Iris pigment epithelial cell (primary cell): ENCODE measurements at regions not wholly inside any gene's neighbourhood (a gene's known extent, or its start where the extent isn't known, plus 50 kb on each side); places are given as distances from the start of the nearest gene placed in this dataset.

ENCODE experiments used
- DNase-seq: peaks from one replicate; pipeline ENCODE4 v3.0.0-alpha.2; 2011; ENCODE audit warnings: low read depth

DNA sequence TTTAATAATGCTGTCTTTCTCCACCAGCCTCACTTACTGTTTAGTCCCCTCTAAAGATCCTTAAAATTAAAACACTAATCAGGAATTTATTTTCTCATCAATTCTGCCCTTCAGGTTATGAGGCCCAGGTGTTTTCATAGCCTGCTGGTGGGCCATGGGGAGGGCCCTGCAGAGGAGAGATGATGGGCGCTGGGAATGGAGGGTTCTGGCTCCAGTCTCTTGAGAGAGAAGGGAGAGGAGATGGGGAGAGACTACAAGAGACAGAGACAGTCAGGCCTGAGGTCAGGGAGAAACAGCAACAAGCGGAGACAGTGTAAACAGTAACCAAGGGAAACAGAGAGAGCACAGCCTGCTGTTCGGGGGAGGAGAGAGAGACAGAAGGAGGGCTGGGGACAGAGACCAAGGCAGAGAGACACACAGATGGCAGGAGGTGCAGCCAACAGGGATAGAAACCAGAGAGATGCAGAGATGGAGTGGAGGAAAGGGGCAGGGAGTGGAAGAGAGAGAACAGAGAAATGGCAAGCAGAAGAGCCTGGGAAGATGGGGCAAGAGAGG lies 187.3 kb upstream of the SYT13 start:
- no peak for DNase-seq

DNA sequence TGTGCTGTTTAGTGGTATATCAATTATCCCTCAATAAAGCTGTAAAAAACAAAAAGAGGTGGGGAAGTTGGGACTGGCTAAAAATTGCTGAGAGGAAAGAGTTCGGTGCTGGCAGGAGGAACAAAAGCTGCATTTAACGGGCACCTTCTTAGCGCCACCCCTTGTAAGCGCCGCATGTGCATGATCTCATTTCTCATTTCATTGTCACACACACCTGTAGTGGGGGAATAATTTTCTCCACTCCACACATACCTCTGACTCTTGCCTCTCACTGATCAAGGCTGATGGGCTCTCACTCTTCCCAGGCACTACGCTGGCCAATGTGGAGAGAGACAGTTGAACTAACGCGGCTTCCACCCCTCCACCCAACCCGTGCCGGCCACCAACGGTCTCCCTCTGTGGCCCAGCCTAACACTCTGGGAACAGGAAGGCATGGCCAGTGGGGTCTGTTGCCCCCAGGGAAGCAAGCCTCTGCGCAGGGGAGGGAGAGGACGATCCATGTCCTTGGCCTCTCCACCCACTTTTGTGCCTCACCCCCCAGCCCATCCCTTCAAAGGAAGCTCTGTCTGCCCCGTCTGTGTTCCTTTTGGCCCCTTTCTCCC lies 186.7 kb upstream of the SYT13 start:
- DNase-seq, result no peak

DNA sequence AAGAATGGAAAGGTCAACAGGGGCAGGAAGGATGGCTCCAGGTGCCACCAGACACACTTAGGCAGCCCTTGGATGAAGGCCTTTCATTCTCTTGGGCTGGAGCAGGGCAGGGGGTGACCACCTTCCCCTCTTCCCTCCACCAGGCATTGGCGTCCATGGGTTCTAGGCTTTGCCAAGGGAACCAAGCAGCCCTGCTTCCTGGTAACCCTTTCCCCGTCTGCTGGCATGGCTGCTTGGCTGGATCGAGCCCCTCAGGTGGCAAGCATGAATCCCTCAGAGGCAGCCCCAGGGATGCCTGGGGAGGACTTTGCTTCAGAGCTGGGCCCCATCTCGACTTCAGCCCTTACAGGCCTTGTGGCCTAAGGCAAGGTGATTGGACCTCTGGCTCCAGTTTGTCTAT lies 185.1 kb upstream of the SYT13 start:
- no peak for DNase-seq

DNA sequence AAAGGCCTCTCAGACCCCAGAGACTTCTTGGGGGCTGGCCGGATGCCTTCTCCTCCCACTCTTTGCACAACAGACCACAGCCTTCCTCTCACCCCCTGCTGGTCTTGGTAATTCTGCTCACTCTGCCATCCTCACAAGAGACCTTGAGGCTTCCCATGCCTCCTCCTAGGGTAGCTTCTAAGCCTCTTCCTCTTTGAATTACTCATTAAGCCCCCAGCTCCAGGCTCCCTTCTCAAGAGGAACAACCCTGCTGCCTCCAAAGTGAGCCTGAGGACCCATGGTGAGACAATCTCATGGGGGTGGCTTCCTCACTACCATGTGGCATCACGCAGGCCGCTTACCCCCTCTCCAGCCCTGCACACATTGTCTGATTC lies 184.6 kb upstream of the SYT13 start:
- no peak for DNase-seq

DNA sequence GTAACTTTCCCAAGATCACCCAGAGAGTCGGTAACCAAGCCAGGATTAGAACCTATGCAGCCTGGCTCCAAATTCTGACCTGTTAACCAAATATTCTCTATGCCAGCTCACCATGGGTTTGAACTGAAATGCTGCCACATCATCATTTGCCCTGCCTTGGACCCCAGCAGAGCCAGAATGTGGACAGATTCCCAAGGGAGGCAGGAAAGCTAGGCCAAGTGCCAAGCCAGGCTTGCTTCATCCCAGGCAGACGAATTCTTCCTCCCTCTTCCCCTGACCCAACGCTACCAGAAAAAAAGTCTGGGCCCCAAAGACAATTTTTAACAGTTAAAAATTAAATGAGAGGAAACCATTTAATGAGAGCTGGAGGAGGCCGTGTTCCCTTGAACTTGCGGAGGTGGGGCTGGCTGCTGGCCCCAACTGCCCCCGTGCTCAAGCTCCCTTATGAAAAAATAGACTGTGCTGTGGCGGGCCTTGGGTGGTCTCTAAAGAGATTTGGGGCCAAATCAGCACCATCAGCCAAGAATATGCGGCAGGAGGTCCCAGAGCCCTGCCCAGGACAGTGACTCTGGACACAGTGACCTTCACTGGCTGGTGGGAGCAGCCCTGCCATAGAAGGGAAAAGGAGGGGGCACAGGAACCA lies 184.1 kb upstream of the SYT13 start:
- peak; percentile 2 for DNase-seq

DNA sequence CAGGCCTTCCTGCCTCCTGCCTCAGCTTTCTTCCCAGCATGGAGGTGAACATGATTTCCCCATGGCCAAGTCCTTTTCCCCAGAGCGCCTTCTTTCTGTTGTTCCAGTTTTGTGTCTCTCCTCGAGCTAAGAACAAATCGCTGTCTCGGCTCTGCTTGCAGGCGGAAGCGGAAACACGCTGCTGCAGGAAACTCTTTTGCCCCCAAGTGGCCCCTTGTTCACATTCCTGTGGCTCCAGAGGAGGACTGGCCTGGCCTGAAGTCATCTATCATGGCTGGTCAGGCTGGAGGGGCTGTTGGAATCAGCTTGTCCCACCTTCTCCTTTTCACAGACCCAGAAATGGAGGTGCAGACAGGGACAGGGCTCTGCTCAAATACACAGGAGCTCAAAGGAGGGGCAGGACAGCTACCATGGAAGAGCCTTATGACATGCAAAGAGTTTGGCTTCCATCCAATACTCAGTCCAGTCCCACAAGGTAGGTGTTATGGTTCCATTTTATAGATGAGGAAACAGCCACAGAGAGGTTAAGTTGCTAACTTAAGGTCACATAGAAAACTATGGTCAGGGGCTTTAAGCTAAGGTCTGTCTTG lies 182.2 kb upstream of the SYT13 start:
- DNase-seq, result peak; percentile 56

DNA sequence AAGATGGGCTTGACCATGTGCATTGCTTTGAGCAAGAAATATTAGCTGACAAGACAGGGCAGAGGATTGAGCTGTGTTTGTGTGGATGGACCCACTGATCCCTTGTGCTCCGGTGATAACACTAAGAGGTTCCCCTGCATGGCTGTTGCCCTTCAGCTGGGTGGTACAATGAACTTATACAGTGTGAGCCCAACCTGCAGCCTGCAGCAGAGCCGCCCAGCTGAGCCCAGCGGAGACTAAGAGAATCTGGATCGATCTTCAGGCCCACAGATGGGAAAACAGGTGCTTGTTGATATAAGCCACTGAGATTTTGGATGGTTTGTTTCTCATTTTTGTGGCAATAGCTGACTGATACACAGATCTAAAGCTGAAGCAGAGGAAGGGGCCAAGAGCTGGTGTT lies 177.4 kb upstream of the SYT13 start:
- DNase-seq, result no peak

DNA sequence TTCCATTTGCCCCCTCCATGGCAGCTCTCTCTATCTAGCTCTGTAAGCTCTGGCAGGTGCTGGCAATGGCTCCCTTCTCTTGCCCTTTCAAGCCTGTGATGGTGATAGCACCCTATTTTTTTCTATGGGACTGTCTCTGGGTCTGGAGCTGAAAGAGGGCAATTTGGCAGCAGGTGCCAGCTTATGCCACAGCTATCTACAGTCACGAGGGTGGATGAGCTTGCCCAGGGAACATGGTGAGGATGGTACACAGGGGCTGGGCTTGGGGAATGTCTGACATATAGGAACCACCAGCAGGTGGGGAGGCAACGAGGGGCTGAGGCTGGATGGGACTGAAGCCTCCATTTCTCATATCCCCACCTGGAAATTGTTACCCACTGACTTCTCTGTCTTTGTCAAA lies 175.4 kb upstream of the SYT13 start:
- no peak for DNase-seq

DNA sequence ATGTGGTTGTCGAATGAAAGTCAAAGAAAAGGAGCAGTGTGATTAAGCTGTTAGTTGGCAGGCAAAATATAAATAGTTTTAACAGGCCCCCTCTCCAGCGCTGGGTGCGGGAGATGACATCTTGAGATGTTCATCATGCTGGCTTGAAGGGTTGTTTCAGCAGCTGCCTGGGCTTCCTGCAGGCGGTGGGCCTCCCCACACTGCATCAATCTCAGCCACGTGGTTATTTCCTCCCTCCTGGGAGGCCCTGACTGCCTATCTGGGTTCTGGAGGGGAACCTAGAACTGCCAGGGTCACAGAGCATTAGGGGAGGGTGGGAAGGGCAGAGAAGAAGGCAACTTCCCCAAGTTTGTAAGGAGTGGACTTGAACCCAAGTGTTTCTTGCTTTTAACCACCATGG lies 173.3 kb upstream of the SYT13 start:
- DNase-seq, result no peak

DNA sequence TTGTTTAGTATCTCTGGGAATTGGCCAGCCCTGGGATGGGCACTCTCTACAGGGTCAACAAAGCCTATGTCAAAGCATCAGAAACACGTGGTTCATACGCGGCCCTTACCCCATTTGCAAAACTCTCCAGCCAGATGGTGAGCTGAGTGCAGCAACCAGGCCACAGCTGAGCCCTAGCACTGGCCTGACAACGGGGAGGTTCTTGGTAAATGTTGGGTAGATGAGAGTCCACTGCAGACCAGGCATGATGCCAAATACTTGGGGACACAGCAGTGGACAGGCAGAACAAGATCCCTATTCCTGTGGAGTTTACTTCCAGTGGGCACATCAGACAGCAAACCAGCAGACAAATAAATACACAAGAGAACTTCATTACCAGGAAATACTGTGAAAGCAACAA lies 172.1 kb upstream of the SYT13 start:
- DNase-seq, result no peak

DNA sequence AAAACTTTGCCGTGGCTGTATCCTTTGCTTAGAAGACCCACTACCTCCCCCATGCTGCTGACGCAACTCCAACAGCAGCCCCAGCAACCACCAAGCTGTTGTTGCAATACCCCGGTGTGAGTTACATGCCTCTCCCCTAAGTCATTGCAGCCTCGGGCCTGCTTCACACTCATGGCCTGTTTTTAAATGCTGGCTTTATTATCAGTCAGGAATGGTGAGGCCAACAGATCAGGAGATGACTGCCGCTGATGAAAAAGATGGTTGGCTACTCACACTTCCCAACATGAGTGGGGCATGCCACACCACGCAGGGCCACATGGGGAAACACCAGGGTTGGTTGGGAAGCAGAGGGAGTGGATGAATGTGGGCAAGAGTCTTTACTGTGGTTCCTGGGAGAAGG lies 171.5 kb upstream of the SYT13 start:
- DNase-seq, result peak; percentile 81

DNA sequence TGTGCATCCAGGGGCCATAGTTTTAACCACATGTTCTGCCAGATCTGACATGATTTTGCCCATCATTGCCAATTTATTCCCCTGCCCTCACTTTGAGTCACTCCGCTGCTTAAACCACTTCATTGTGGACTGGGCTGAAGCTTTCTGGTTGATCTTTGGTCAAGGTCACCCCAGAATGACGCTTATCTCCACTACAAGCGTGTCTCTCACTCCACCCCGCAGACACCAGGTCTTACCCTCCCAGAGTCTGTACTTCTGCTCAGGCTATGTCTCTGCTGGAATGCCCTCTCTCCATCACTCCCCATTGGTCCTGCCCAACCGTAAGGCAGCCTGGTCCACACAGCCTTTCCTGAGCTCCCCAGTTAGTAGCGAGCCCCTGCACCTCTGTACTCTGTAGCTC lies 170.5 kb upstream of the SYT13 start:
- DNase-seq, result no peak

DNA sequence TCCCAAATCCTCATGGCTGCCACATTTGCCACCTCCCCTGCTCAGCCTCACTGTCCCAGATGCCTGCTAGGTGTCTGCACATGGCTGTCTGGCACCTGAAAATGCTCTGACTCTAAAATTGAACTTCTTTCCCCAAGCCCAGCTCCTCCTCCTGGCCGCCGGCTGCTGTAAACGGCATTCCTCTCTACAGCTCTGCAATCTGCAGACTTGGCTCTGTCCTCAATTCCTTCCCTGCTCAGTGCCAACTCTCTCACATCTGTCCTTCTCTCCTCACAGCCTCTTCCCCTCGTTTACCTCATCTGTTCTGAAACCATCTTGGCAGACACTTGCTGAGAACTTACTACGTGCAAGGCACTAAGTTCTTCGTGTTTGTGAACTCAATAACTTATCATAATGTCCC lies 169.4 kb upstream of the SYT13 start:
- no peak for DNase-seq

DNA sequence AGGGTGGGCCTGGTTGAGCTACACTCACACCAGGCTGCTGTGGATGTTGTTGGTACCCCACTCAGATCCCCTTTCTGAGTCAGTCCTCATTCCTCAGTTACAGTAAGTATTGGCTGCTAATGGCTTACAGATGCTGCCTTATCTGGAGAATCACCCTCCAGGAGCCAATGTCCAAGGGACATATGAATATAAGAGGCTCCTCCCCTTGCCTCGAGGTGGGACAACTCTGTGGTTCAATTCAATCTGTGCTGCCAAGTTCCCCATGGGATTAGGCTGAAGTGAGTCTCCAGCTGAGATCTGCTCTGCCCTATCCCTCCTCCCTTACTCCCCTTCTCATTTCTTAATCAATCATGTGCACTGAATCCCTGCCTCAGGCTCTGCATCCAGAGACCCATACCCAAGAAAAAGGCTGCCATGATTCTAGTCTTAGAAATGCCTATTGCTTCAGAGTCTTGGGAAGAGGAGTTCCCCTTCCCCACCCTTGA lies 168.8 kb upstream of the SYT13 start:
- no peak for DNase-seq

DNA sequence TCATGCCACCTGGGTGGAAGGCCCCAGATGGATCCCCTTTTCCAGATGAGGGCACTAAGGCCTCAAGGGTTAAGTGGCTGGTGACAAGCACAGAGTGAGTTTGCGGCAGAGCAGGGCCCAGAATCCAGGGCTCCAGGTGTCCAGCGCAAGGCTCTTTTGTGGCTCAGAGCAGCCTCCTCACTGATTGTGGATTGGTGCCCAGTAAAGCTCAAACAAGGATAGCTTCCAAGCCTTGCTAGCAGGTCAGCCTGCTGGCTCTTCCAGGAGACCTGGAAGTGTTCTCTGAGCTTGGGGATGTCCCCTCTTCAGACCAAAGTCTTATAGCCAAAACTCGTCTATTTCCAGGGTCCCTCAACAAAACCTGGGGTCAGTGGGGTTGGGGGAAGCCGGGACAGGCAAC lies 167.6 kb upstream of the SYT13 start:
- DNase-seq, result no peak

DNA sequence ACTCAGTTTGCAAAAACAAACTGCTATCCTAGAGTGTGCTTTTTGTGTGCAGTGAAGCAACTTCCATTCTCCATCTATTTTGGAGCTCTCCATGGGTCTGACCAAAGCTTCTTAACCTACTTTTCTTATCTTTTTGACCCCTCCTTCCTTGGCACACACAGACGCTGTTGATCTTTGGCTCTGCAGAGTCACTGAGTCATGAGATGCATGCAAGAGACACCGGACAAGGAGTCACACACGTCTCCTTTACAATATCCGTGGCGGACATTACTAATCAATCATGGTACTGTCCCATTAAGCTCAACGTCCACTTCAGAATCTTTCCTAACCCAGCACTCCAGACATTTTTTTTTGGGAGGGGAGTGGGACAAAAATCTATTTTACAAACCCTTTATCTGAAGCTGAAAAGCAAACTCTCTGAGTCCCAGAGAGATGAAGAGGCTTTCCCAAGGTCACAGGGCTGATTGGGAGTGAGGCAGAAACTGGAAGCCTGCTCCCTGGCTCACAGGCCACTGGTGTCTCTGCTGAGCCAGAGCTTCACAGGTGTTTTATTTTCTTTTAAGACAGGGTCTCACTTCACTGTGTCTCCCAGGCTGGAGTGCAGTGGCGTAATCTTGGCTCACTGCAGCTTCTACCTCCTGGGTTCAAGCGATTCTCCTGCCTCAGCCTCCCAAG lies 165.8 kb upstream of the SYT13 start:
- peak; percentile 2 for DNase-seq

DNA sequence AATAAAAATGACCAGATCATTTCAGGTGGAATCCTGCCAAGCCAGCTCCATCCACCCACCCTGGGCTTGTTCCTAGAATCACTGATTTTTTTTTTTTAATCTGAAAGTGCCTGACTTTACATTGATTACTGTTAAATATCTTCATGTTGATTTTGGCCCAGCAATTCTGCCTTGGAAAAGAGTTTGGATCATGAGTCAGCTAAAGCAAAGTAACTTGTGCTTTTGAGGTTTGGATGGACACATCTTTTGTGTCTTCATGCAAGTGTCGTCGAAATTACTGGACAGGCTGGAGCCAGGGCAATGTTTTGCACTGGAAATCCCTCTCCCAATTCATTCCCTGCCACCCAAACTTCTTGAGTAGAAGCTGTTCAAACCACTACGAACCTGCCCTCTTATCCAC lies 164.0 kb upstream of the SYT13 start:
- peak; percentile 25 for DNase-seq

DNA sequence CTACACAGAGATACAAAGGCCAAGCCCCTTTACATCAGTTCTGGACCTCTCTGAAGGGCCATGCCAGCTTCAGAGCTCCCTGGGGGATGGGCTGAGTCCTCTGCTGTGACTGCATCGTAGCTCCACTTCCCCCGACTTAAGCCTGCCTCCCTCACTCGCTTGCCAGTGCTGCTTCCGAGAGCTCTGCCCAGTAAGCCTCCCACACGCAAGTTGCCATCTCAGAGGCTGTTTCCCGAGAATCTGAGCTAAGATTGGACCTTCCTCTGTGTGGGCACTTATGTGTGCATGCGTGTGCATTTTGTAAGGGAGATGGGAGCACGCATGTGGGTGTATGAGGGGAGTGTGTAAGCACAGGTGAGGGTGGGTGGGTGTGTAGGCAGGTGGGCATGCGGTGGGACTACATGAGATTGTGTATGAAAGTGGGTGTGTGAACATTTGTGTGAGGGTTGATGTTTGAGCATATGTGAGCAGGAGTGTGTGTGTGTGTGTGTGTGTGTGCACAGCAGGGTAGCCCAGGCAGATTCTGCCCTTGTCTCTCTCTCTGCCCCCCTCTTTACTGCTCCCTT lies 163.0 kb upstream of the SYT13 start:
- no peak for DNase-seq

DNA sequence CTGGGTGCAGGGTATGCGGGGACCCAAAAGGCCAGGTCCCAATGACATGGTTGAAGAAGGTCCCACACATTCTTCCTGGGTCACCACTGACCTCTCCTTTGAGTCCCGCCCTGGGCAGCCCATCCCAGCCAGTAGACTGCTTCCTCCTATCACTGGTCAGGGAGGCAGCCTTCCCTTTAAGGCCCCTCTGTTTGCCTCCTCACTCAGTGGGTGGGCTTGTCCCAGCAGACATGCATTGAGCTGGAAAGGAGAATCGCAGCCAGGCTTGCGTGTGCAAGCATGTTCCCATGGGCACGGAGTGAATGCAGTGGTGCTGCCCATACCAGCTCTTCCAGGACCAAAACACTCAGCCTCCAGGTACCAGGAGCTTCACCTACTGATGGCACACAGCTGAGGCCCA lies 162.4 kb upstream of the SYT13 start:
- no peak for DNase-seq

DNA sequence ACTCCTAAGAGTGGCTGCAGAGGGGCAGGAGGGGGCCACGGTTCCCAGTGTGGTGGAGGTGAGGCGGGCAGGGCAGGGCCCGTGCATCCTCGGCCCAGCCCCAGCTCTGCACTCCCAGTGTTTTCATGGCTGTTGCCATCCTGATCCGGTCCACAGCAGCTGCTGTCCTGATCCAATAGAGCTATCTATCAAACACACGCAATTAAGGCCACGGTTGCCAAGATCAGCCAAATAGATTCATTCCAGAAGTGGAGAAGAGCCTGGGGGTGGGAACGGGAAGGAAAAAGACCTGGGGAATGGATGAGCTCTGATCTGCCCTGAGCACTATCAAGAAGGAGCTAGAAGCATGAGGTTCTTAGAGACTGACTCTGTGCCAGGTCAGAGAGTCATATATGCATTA lies 160.9 kb upstream of the SYT13 start:
- no peak for DNase-seq

DNA sequence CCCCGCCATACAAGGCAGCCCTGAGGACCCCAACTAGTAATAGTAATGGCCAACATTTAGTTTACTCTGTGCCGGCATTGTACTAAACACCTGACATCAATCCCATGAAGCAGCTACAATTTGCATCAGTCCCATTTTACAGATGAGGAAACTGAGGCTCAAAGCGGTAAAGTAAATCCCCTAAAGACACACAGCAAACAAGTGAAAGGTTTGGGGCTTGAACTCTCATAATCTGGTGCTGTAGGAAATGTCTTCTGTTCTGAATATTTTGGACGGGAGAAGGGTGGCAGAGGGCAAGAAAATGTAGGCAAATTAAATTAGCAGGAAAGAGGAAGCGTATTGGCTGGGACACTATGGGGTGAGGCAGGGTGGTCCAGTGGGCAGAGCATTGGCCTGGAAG lies 160.3 kb upstream of the SYT13 start:
- DNase-seq, result no peak

DNA sequence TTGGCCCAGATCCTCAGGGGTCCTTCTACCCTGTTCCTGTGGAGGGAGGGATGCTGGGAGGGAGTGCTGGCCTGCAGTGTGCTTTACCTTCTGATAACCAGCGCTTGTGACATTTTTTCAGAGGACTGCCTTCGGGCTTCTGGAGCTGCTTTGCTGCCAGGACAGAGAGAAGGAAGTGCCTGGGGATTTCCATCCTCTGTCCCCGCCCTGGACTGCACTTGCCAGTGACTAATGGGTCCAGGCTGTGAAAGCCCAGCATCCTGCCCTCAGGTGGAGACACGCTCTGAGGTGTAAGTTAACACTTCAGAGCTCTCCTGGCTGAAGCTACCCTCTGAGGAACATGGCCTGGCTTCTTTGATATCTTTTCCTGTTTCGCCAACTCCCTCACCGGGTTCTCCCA lies 158.7 kb upstream of the SYT13 start:
- DNase-seq, result no peak

DNA sequence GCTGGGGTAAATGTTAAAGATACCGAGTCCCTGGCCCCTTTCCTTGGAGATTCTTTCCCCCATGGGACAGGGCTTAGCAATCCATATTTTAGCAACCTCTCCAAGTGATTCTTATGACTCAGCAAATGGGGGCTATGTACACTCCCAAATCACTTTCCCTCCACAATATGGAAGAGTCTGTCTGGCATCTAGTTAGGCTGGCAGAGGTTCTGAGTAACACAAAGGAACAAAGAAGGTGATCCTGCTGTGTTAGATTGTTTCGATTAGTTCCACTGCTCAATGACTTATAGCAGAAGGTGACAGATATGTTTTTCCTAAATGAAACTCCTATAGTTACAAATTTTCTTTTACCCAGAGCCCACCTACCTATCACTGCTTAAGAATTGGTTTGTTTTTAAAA lies 154.0 kb upstream of the SYT13 start:
- DNase-seq, result no peak
